Mesenchymal stem cell (in vitro differentiated cells and primary cell): ENCODE measurements at regions not wholly inside any gene's neighbourhood (a gene's known extent, or its start where the extent isn't known, plus 50 kb on each side); places are given as distances from the start of the nearest gene placed in this dataset.
A peak's percentile ranks its signal among the peaks of the same experiment; 100 is the strongest.

ENCODE experiments used
- DNase-seq: peaks from one replicate; pipeline ENCODE4 v3.0.0-alpha.2; 2013
- H2AFZ ChIP-seq: one replicate; pipeline ENCODE4 v1.6.1; 2013; ENCODE audit warnings: low read depth, mild to moderate bottlenecking, control low read depth, inconsistent platforms, low read length, moderate library complexity
- H2AK5ac ChIP-seq: 2 replicates; pipeline ENCODE4 v1.6.1; 2013; ENCODE audit warnings: low read length, moderate library complexity, mild to moderate bottlenecking, inconsistent platforms; ENCODE audit not compliant: severe bottlenecking
- H2BK120ac ChIP-seq: one replicate; pipeline ENCODE4 v1.6.1; 2013; ENCODE audit warnings: low read depth, mild to moderate bottlenecking, inconsistent platforms, low read length, moderate library complexity
- H2BK12ac ChIP-seq, 2 experiments: one replicate each; pipeline ENCODE4 v1.6.1; 2013; ENCODE audit warnings: inconsistent platforms in 2 of 2, low read length in 2 of 2, mild to moderate bottlenecking in 2 of 2, moderate library complexity in 2 of 2, control low read depth in 1 of 2
- H2BK15ac ChIP-seq: one replicate; pipeline ENCODE4 v1.6.1; 2013; ENCODE audit warnings: mild to moderate bottlenecking, low read depth, inconsistent platforms; ENCODE audit not compliant: poor library complexity, severe bottlenecking
- H2BK5ac ChIP-seq: 2 replicates; pipeline ENCODE4 v1.6.1; 2013; ENCODE audit warnings: low read depth, mild to moderate bottlenecking, low read length, control low read depth, inconsistent platforms; ENCODE audit not compliant: poor library complexity, severe bottlenecking
- H3K14ac ChIP-seq, 2 experiments: one replicate each; pipeline ENCODE4 v1.6.1; 2013; ENCODE audit warnings: inconsistent platforms in 2 of 2, low read length in 2 of 2, control low read depth in 1 of 2, mild to moderate bottlenecking in 1 of 2, moderate library complexity in 1 of 2
- H3K18ac ChIP-seq, 2 experiments: one replicate each; pipeline ENCODE4 v1.6.1; 2013; ENCODE audit warnings: inconsistent platforms in 2 of 2, low read length in 2 of 2, control low read depth in 1 of 2, low read depth in 1 of 2, mild to moderate bottlenecking in 1 of 2
- H3K23ac ChIP-seq, 2 experiments: one replicate each; pipeline ENCODE4 v1.6.1; 2013; ENCODE audit warnings: inconsistent platforms in 2 of 2, low read length in 2 of 2, mild to moderate bottlenecking in 2 of 2, moderate library complexity in 2 of 2, control low read depth in 1 of 2
- H3K27ac ChIP-seq: 2 replicates; pipeline ENCODE4 v1.5.1; 2013; ENCODE audit warnings: mild to moderate bottlenecking, moderate library complexity, low read length, control low read depth, inconsistent platforms; ENCODE audit not compliant: poor library complexity, severe bottlenecking
- H3K27me3 ChIP-seq, 2 experiments: 2 replicates each; pipeline versions ENCODE4 v1.6.1 to v1.7.0; 2013; ENCODE audit warnings: low read length in 2 of 2, mild to moderate bottlenecking in 2 of 2, moderate library complexity in 2 of 2, control low read depth in 1 of 2, inconsistent platforms in 1 of 2; ENCODE audit not compliant: control insufficient read depth in 1 of 2, insufficient read depth in 1 of 2
- H3K36me3 ChIP-seq, 2 experiments: 2 replicates each; pipeline versions ENCODE4 v1.6.1 to v1.7.0; 2013; ENCODE audit warnings: low read length in 2 of 2, control low read depth in 1 of 2, inconsistent platforms in 1 of 2, low read depth in 1 of 2, mild to moderate bottlenecking in 1 of 2; ENCODE audit not compliant: insufficient read depth in 2 of 2, control insufficient read depth in 1 of 2
- H3K4ac ChIP-seq, 2 experiments: one replicate each; pipeline ENCODE4 v1.6.1; 2013; ENCODE audit warnings: inconsistent platforms in 2 of 2, low read length in 2 of 2, mild to moderate bottlenecking in 2 of 2, moderate library complexity in 2 of 2, control low read depth in 1 of 2, low read depth in 1 of 2
- H3K4me1 ChIP-seq: 2 replicates; pipeline ENCODE4 v1.6.1; 2013; ENCODE audit warnings: low read depth, low read length, control low read depth; ENCODE audit not compliant: control insufficient read depth, insufficient read depth
- H3K4me2 ChIP-seq: 2 replicates; pipeline ENCODE4 v1.6.1; 2013; ENCODE audit warnings: low read length, mild to moderate bottlenecking, inconsistent platforms; ENCODE audit not compliant: poor library complexity, severe bottlenecking
- H3K4me3 ChIP-seq, 2 experiments: 2 replicates each; pipeline versions ENCODE4 v1.5.1 to v1.7.0; 2013; ENCODE audit warnings: low read length in 2 of 2, mild to moderate bottlenecking in 2 of 2, control low read depth in 1 of 2, low read depth in 1 of 2; ENCODE audit not compliant: insufficient read depth in 1 of 2
- H3K79me1 ChIP-seq: replicated peaks from 2 replicates; pipeline ENCODE4 v1.6.1; 2013; ENCODE audit warnings: mild to moderate bottlenecking, control low read depth, low read length, inconsistent platforms; ENCODE audit not compliant: poor library complexity, severe bottlenecking
- H3K9ac ChIP-seq: 2 replicates; pipeline ENCODE4 v1.7.0; 2013; ENCODE audit warnings: mild to moderate bottlenecking, low read length, moderate library complexity
- H3K9me3 ChIP-seq: 2 replicates; pipeline ENCODE4 v1.7.0; 2013; ENCODE audit warnings: mild to moderate bottlenecking, low read length; ENCODE audit not compliant: control insufficient read depth
- H4K8ac ChIP-seq: one replicate; pipeline ENCODE4 v1.6.1; 2013; ENCODE audit warnings: inconsistent platforms, mild to moderate bottlenecking, low read length, moderate library complexity
- H4K91ac ChIP-seq: one replicate; pipeline ENCODE4 v1.6.1; 2013; ENCODE audit warnings: mild to moderate bottlenecking, low read length, inconsistent platforms
- WGBS: methylation state at CpG from one replicate; pipeline ENCODE4 v1.1.7; 2013; ENCODE audit warnings: mixed read lengths; 5-methylcytosine and 5-hydroxymethylcytosine counted together

- WGBS, result 100% methylated on average over 5 of the region's 7 CpGs
Measured at GRCh38 chr15:92843814-92844213, 56.3 kb upstream of the CHD2 start.

GRCh38 chr15:92845126-92845508, 55.0 kb upstream of the CHD2 start:
- H4K8ac ChIP-seq, result no peak overlapping the region
- H3K23ac ChIP-seq, result no peak overlapping the region
- no peak overlapping the region for H4K91ac ChIP-seq
- no peaks in the 10 kb centered on the region for H3K27me3 ChIP-seq
- no peak overlapping the region for H2BK120ac ChIP-seq
- no peak overlapping the region for H3K4me3 ChIP-seq
- H3K79me1 ChIP-seq, result no peaks in the 10 kb centered on the region
- H3K27ac ChIP-seq, result peak overlapping the region; percentile 73
- DNase-seq, result peak; percentile 46
- no peaks in the 10 kb centered on the region for H3K9me3 ChIP-seq
- H3K14ac ChIP-seq, result no peak overlapping the region
- no peak overlapping the region for H2BK15ac ChIP-seq
- no peak overlapping the region for H2AFZ ChIP-seq
- H3K18ac ChIP-seq, result no peak overlapping the region
- no peak overlapping the region for H3K4me2 ChIP-seq
- peak overlapping the region; percentile 11 for H3K9ac ChIP-seq
- H2BK12ac ChIP-seq, result no peak overlapping the region
- H3K36me3 ChIP-seq, result no peaks in the 10 kb centered on the region
- no peak overlapping the region for H3K4ac ChIP-seq
- no peak overlapping the region for H2BK5ac ChIP-seq
- no peak overlapping the region for H2AK5ac ChIP-seq
- peaks cover 8% of the 10 kb centered on the region for H3K4me1 ChIP-seq

More at GRCh38 chr15:92843814-92844213, 56.3 kb upstream of the CHD2 start:
- DNase-seq, result no peak
- Histone ChIP-seq H2BK15ac (no peak overlapping the region), H3K79me1 (no peaks in the 10 kb centered on the region), H2BK5ac (no peak overlapping the region), H2AFZ (no peak overlapping the region), H3K9ac (no peak overlapping the region), H3K9me3 (no peaks in the 10 kb centered on the region), H3K27ac (no peak overlapping the region), H3K27me3 (no peaks in the 10 kb centered on the region), H3K23ac (no peak overlapping the region), H2BK12ac (no peak overlapping the region), H4K8ac (peak overlapping the region; percentile 39), H3K4me2 (no peak overlapping the region), H2AK5ac (no peak overlapping the region), H3K14ac (no peak overlapping the region), H3K4ac (no peak overlapping the region), H3K4me1 (peaks cover 9% of the 10 kb centered on the region), H2BK120ac (no peak overlapping the region), H4K91ac (no peak overlapping the region), H3K36me3 (no peaks in the 10 kb centered on the region), H3K18ac (no peak overlapping the region), H3K4me3 (no peak overlapping the region)

- Histone ChIP-seq H3K4ac (no peak overlapping the region), H3K14ac (no peak overlapping the region), H3K9me3 (no peaks in the 10 kb centered on the region), H3K79me1 (no peaks in the 10 kb centered on the region), H3K27ac (no peak overlapping the region), H2BK15ac (no peak overlapping the region), H3K4me2 (no peak overlapping the region), H2BK120ac (no peak overlapping the region), H3K4me3 (no peak overlapping the region), H3K36me3 (no peaks in the 10 kb centered on the region), H4K91ac (no peak overlapping the region), H3K4me1 (peaks cover 4% of the 10 kb centered on the region), H3K9ac (no peak overlapping the region), H3K23ac (no peak overlapping the region), H3K27me3 (no peaks in the 10 kb centered on the region), H2BK5ac (no peak overlapping the region), H3K18ac (no peak overlapping the region), H2AFZ (no peak overlapping the region), H4K8ac (no peak overlapping the region), H2BK12ac (no peak overlapping the region), H2AK5ac (no peak overlapping the region)
- 70% methylated on average over 1 of the region's 1 CpG for WGBS
- DNase-seq, result peak; percentile 36
Measured at GRCh38 chr15:92846741-92847140, 53.4 kb upstream of the CHD2 start.

GRCh38 chr15:92847841-92848240, 52.3 kb upstream of the CHD2 start:
- Histone ChIP-seq H2BK120ac (no peak overlapping the region), H3K36me3 (no peaks in the 10 kb centered on the region), H3K14ac (no peak overlapping the region), H3K4me2 (no peak overlapping the region), H3K27me3 (no peaks in the 10 kb centered on the region), H3K23ac (no peak overlapping the region), H4K8ac (no peak overlapping the region), H3K4me3 (no peak overlapping the region), H2AK5ac (no peak overlapping the region), H3K79me1 (no peaks in the 10 kb centered on the region), H2BK5ac (no peak overlapping the region), H3K9ac (no peak overlapping the region), H3K27ac (no peak overlapping the region), H2BK15ac (no peak overlapping the region), H2BK12ac (no peak overlapping the region), H4K91ac (no peak overlapping the region), H3K9me3 (no peaks in the 10 kb centered on the region), H3K4ac (no peak overlapping the region), H3K18ac (no peak overlapping the region), H2AFZ (no peak overlapping the region), H3K4me1 (peaks cover 4% of the 10 kb centered on the region)
- DNase-seq, result peak; percentile 34
- 80% methylated on average over 5 of the region's 5 CpGs for WGBS
